HCT116 (cell line): ENCODE measurements at regions not wholly inside any gene's neighbourhood (a gene's known extent, or its start where the extent isn't known, plus 50 kb on each side); places are given as distances from the start of the nearest gene placed in this dataset.

Experiments
- EGR1 ChIP-seq: IDR thresholded peaks from 2 replicates; pipeline ENCODE4 v1.6.1; 2012; ENCODE audit warnings: low read depth
- EZH2phosphoT487 ChIP-seq: fragments of 200-600 bp; IDR thresholded peaks from 2 replicates; pipeline ENCODE4 v1.6.1; 2018; ENCODE audit warnings: antibody characterized with exemption, borderline replicate concordance
- JUND ChIP-seq: IDR thresholded peaks from 2 replicates; pipeline ENCODE4 v1.6.1; 2012
- TCF7L2 ChIP-seq: IDR thresholded peaks from 2 replicates; pipeline ENCODE4 v1.7.0; 2011; ENCODE audit warnings: borderline replicate concordance, inconsistent platforms; ENCODE audit not compliant: insufficient read depth, insufficient read length; ENCODE audit errors: extremely low read depth
- TF ChIP-seq, protein P1 (sequence below), 3 experiments: fragments of 200-600 bp in 1 of 3; sonication (generic) in 1 of 3; IDR thresholded peaks in 2 of 3; conservative IDR thresholded peaks in 1 of 3; 2 replicates each; pipeline ENCODE4 v1.5.1; 2012 to 2017; ENCODE audit warnings: low read depth in 2 of 3, low read length in 2 of 3, antibody characterized with exemption in 1 of 3, borderline replicate concordance in 1 of 3, control low read depth in 1 of 3, mild to moderate bottlenecking in 1 of 3, mixed read lengths in 1 of 3, mixed run types in 1 of 3, moderate library complexity in 1 of 3; ENCODE audit not compliant: insufficient read depth in 1 of 3

GRCh38 chr20:24787071-24787470 lies 162.0 kb upstream of the CST7 start:
- TF ChIP-seq EZH2phosphoT487 (no peak), JUND (no peak), TCF7L2 (no peak), EGR1 (no peak)
- TF ChIP-seq, protein P1, sequence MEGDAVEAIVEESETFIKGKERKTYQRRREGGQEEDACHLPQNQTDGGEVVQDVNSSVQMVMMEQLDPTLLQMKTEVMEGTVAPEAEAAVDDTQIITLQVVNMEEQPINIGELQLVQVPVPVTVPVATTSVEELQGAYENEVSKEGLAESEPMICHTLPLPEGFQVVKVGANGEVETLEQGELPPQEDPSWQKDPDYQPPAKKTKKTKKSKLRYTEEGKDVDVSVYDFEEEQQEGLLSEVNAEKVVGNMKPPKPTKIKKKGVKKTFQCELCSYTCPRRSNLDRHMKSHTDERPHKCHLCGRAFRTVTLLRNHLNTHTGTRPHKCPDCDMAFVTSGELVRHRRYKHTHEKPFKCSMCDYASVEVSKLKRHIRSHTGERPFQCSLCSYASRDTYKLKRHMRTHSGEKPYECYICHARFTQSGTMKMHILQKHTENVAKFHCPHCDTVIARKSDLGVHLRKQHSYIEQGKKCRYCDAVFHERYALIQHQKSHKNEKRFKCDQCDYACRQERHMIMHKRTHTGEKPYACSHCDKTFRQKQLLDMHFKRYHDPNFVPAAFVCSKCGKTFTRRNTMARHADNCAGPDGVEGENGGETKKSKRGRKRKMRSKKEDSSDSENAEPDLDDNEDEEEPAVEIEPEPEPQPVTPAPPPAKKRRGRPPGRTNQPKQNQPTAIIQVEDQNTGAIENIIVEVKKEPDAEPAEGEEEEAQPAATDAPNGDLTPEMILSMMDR (IDR thresholded peaks at IDR 0.05 in 2 of 3, conservative IDR thresholded peaks at IDR 0.05 in 1 of 3; ENCODE audit: borderline replicate concordance in 1 of 3, insufficient read depth in 1 of 3, low read depth in 2 of 3, low read length in 2 of 3), result no peak
